Calu3 (cell line): ENCODE measurements at regions not wholly inside any gene's neighbourhood (a gene's known extent, or its start where the extent isn't known, plus 50 kb on each side); places are given as distances from the start of the nearest gene placed in this dataset.
"Not testable (repeated sequence)": the region's sequence is repeated elsewhere in the genome, so short reads cannot be mapped to it uniquely, and the experiment has no call there.

Source experiments
- BruUV-seq: library from RNA; stranded (reverse); fragments of 400-500 nt; replicated peaks from 2 replicates; lab custom pipeline; 2021; lab: Mats Ljungman, UMichigan
- CTCF ChIA-PET: fragments of 300-600 bp; sonication (Branson Sonifier 250); formaldehyde crosslinking; loops from one replicate; lab custom pipeline; 2022; ENCODE audit warnings: antibody characterized with exemption; lab: Charles Lee
- DNase-seq: peaks from one replicate; pipeline ENCODE4 v3.0.0; 2022
- H3K27ac Mint-ChIP-seq: one replicate; pipeline ENCODE4 v1.8.0; 2022; ENCODE audit warnings: mixed read lengths; ENCODE audit not compliant: unreplicated experiment
- H3K27me3 Mint-ChIP-seq: one replicate; pipeline ENCODE4 v1.8.0; 2022; ENCODE audit warnings: mixed read lengths; ENCODE audit not compliant: unreplicated experiment
- H3K36me3 Mint-ChIP-seq: one replicate; pipeline ENCODE4 v1.8.0; 2022; ENCODE audit warnings: mild to moderate bottlenecking, moderate library complexity, mixed read lengths; ENCODE audit not compliant: insufficient read depth, unreplicated experiment
- H3K4me1 Mint-ChIP-seq: one replicate; pipeline ENCODE4 v1.8.0; 2022; ENCODE audit warnings: mild to moderate bottlenecking, low read depth, mixed read lengths; ENCODE audit not compliant: unreplicated experiment
- H3K4me3 Mint-ChIP-seq: one replicate; pipeline ENCODE4 v1.8.0; 2022; ENCODE audit warnings: mild to moderate bottlenecking, low read depth, moderate library complexity, mixed read lengths; ENCODE audit not compliant: unreplicated experiment
- H3K9me3 Mint-ChIP-seq: one replicate; pipeline ENCODE4 v1.8.0; 2022; ENCODE audit warnings: low read depth, mixed read lengths; ENCODE audit not compliant: unreplicated experiment
- CTCF ChIP-seq: fragments of 200-600 bp; IDR thresholded peaks from one replicate; pipeline ENCODE4 v1.8.0; 2022; ENCODE audit warnings: antibody characterized with exemption; ENCODE audit not compliant: unreplicated experiment
- intact Hi-C: fragments of 100-400 bp; cut with micrococcal nuclease; formaldehyde crosslinking; loops from one replicate; pipeline ENCODE4 v1.10.0; 2022; ENCODE audit not compliant: unreplicated experiment

GRCh38 chr2:37748541-37748940, 77.1 kb upstream of the CDC42EP3 start:
- no peak for DNase-seq
- Mint-ChIP-seq H3K9me3 (no peaks in the 10 kb centered on the region), H3K36me3 (no peaks in the 10 kb centered on the region), H3K4me1 (peaks cover 6% of the 10 kb centered on the region), H3K4me3 (no peak overlapping the region), H3K27me3 (no peaks in the 10 kb centered on the region), H3K27ac (no peak overlapping the region)
- intact Hi-C loops, result no loop called here
- no peak for TF ChIP-seq CTCF
- BruUV-seq, result no TSS peak
- CTCF ChIA-PET, result no interaction called here

GRCh38 chr2:37750286-37750685, 78.8 kb upstream of the CDC42EP3 start:
- intact Hi-C loops, H3K27me3 Mint-ChIP-seq, H3K9me3 Mint-ChIP-seq, H3K36me3 Mint-ChIP-seq, BruUV-seq, DNase-seq, H3K27ac Mint-ChIP-seq, H3K4me3 Mint-ChIP-seq, CTCF ChIA-PET: not testable (repeated sequence)
- peaks cover 13% of the 10 kb centered on the region for H3K4me1 Mint-ChIP-seq

DNA sequence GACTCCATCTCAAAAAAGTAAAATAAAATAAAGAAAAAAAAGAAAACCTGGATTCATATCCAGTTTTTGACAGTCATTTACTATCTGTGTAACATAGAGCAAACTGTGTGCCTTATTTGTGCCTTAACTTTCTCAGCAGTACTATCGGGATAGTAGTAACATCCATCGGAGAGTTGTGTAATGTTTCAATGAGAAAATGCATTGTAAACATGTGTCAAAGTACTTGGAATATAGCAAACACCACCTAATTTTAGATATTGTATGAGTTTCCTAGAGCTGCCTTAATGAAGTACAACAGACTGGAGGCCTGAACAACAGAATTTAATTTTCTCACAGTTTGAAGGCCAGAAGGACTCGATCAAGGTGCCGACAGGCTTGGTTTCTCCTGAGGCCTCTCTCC, 81.3 kb upstream of the CDC42EP3 start:
- CTCF ChIA-PET, result no interaction called here
- no peak overlapping the region for H3K27ac Mint-ChIP-seq
- H3K4me3 Mint-ChIP-seq, result no peak overlapping the region
- BruUV-seq, result no TSS peak
- H3K36me3 Mint-ChIP-seq, result no peaks in the 10 kb centered on the region
- no peaks in the 10 kb centered on the region for H3K9me3 Mint-ChIP-seq
- intact Hi-C loops, result no loop called here
- no peak for DNase-seq
- no peaks in the 10 kb centered on the region for H3K27me3 Mint-ChIP-seq
- TF ChIP-seq CTCF, result no peak
- peaks cover 13% of the 10 kb centered on the region for H3K4me1 Mint-ChIP-seq

DNA sequence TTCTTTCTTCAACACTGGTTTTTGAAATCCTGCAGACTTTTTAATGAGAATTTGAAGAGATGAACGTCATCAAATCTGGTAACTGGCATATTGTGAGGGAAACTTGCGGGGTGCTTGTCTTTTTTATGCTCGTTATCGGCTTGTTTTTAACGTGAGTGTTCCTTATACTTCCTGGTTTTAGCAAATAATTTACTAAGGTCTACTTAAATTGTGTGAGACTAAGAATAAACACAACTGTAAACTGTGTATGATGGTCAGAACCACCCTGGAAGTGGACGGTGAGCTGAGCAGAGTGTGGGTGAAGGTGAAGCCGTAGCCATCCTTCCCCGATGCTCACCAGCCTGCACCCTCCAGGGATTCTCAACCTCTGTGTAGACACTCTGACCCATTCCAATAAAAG, 82.3 kb upstream of the CDC42EP3 start:
- H3K27me3 Mint-ChIP-seq, result no peaks in the 10 kb centered on the region
- no peak for TF ChIP-seq CTCF
- peak; percentile 7 for DNase-seq
- H3K4me3 Mint-ChIP-seq, result peak overlapping the region; percentile 48
- no peaks in the 10 kb centered on the region for H3K9me3 Mint-ChIP-seq
- BruUV-seq, result no TSS peak
- peak overlapping the region; percentile 58 for H3K27ac Mint-ChIP-seq
- CTCF ChIA-PET, result no interaction called here
- peaks cover 13% of the 10 kb centered on the region for H3K4me1 Mint-ChIP-seq
- intact Hi-C loops, result no loop called here
- H3K36me3 Mint-ChIP-seq, result no peaks in the 10 kb centered on the region

- intact Hi-C loops, H3K9me3 Mint-ChIP-seq, CTCF ChIA-PET, H3K27me3 Mint-ChIP-seq, BruUV-seq, DNase-seq, H3K4me3 Mint-ChIP-seq, H3K36me3 Mint-ChIP-seq, H3K27ac Mint-ChIP-seq: not testable (repeated sequence)
- H3K4me1 Mint-ChIP-seq, result peaks cover 13% of the 10 kb centered on the region
These were observed 84.6 kb upstream of the CDC42EP3 start for GRCh38 chr2:37755961-37756559.

DNA sequence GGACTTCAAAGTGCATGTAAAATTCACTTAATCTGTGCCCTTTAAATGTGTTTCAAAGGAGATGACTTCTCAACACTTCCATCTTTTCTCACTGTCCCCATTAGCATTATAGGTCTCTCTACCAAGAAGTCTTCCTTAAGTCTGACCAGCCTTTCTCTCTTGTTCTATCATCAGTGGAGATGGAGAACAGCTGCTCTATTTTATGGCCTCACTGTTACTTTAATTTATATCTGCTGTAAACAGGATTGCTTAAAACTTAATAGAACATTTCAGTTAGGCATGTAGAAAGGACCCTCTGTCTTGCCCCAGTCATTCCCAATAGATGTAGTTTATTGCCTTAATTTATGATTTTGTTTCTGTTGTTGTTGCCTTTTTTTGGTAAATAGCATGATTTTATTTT, 86.0 kb upstream of the CDC42EP3 start:
- CTCF ChIA-PET, DNase-seq, BruUV-seq, H3K27ac Mint-ChIP-seq, H3K36me3 Mint-ChIP-seq, H3K27me3 Mint-ChIP-seq, intact Hi-C loops, H3K9me3 Mint-ChIP-seq, H3K4me3 Mint-ChIP-seq: not testable (repeated sequence)
- peaks cover 13% of the 10 kb centered on the region for H3K4me1 Mint-ChIP-seq

GRCh38 chr2:37758141-37758601, 86.7 kb upstream of the CDC42EP3 start:
- H3K36me3 Mint-ChIP-seq, H3K4me3 Mint-ChIP-seq, DNase-seq, H3K9me3 Mint-ChIP-seq, H3K27me3 Mint-ChIP-seq, intact Hi-C loops, CTCF ChIA-PET, H3K27ac Mint-ChIP-seq, BruUV-seq: not testable (repeated sequence)
- peaks cover 11% of the 10 kb centered on the region for H3K4me1 Mint-ChIP-seq

GRCh38 chr2:37759989-37760388, 88.5 kb upstream of the CDC42EP3 start:
- H3K4me1 Mint-ChIP-seq, intact Hi-C loops, H3K4me3 Mint-ChIP-seq, H3K27me3 Mint-ChIP-seq, H3K9me3 Mint-ChIP-seq, CTCF ChIA-PET, DNase-seq, BruUV-seq, H3K36me3 Mint-ChIP-seq, H3K27ac Mint-ChIP-seq: not testable (repeated sequence)
